Type B pancreatic cell (in vitro differentiated cells): ENCODE measurements at regions not wholly inside any gene's neighbourhood (a gene's known extent, or its start where the extent isn't known, plus 50 kb on each side); places are given as distances from the start of the nearest gene placed in this dataset.

Source experiments
- DNase-seq: peaks from one replicate; pipeline ENCODE4 v3.0.0; 2021; ENCODE audit warnings: mixed read lengths; ENCODE audit not compliant: unreplicated experiment; ENCODE audit errors: extremely low spot score
- H3K27ac Mint-ChIP-seq: 2 replicates; pipeline ENCODE4 v1.8.0; 2021; ENCODE audit warnings: mild to moderate bottlenecking, mixed read lengths
- H3K27me3 Mint-ChIP-seq: 2 replicates; pipeline ENCODE4 v1.8.0; 2021; ENCODE audit warnings: mixed read lengths
- H3K36me3 Mint-ChIP-seq: 2 replicates; pipeline ENCODE4 v1.8.0; 2021; ENCODE audit warnings: mixed read lengths
- H3K4me1 Mint-ChIP-seq: one replicate; pipeline ENCODE4 v1.8.0; 2021; ENCODE audit warnings: mixed read lengths; ENCODE audit not compliant: unreplicated experiment
- H3K4me3 Mint-ChIP-seq: 2 replicates; pipeline ENCODE4 v1.8.0; 2021; ENCODE audit warnings: mild to moderate bottlenecking, mixed read lengths
- H3K9me3 Mint-ChIP-seq: 2 replicates; pipeline ENCODE4 v1.8.0; 2021; ENCODE audit warnings: mixed read lengths
- TF ChIP-seq, protein P1 (sequence below): fragments of 200-600 bp; sonication (generic); conservative IDR thresholded peaks from 2 replicates; pipeline ENCODE4 v1.5.0; 2021; ENCODE audit warnings: antibody characterized with exemption, mild to moderate bottlenecking

DNA sequence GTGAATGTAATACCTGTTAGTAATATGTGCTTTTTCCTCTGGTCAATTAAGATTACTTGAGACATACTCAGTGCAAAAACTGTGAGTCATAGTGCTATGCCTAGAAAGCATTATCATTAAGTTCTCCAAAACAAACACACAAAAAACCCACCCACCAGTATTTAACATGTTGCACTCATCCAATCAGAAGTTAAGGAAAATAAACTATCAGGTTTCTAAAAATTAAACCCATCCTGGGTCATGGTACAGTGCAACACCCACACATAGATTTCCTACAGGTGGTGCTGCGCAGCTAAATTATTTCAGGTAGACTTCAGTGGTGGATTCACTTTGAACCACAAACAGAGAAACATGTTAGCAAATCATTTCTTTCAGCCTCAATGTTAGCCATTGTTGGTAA is 264.4 kb upstream of the VEPH1 start:
- no peak for DNase-seq
- Mint-ChIP-seq H3K4me3 (no peak overlapping the region), H3K27ac (no peak overlapping the region), H3K36me3 (no peaks in the 10 kb centered on the region), H3K9me3 (no peaks in the 10 kb centered on the region), H3K27me3 (no peaks in the 10 kb centered on the region), H3K4me1 (no peaks in the 10 kb centered on the region)
- TF ChIP-seq, protein P1, sequence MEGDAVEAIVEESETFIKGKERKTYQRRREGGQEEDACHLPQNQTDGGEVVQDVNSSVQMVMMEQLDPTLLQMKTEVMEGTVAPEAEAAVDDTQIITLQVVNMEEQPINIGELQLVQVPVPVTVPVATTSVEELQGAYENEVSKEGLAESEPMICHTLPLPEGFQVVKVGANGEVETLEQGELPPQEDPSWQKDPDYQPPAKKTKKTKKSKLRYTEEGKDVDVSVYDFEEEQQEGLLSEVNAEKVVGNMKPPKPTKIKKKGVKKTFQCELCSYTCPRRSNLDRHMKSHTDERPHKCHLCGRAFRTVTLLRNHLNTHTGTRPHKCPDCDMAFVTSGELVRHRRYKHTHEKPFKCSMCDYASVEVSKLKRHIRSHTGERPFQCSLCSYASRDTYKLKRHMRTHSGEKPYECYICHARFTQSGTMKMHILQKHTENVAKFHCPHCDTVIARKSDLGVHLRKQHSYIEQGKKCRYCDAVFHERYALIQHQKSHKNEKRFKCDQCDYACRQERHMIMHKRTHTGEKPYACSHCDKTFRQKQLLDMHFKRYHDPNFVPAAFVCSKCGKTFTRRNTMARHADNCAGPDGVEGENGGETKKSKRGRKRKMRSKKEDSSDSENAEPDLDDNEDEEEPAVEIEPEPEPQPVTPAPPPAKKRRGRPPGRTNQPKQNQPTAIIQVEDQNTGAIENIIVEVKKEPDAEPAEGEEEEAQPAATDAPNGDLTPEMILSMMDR = no peak

DNA sequence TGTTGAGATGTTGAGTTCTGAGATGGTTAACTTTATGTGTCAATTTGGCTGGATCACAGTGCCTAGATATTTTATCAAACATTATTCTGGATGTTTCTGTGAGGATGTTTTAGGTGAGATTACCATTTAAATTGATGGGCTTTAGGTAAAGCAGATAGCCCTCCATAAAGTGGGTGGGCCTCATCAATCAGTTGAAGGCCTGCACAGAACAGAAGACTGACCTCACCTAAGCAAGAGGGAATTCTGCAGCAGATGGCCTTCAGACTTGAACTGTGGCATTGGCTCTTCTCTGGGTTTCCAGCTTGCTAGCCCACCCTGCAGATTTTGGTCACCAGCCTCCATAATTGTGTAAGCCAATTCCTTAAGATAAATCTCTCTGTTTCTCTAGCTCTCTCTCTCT is 260.4 kb upstream of the VEPH1 start:
- H3K4me1 Mint-ChIP-seq = peaks cover 9% of the 10 kb centered on the region
- H3K36me3 Mint-ChIP-seq = no peaks in the 10 kb centered on the region

DNA sequence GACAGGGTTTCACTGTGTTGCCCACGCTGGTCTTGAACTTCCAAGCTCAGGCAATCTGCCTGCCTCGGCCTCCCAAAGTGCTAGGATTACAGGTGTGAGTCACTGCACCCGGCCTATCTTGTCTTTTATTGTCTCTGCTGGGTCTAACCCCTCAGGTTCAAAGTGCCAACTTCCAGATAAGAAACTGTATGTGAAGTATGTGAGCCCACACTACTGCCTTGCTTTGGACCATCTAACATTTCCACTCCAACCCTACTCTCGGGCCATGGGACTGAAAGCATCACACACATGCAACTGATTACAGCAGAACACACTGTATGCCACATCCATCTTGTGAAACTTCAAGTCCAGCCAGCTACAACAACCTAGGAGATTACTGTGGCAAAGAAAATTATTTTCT is 256.1 kb upstream of the VEPH1 start:
- Mint-ChIP-seq H3K36me3 (no peaks in the 10 kb centered on the region), H3K4me3 (no peak overlapping the region), H3K27me3 (peaks cover 4% of the 10 kb centered on the region), H3K9me3 (no peaks in the 10 kb centered on the region), H3K4me1 (peaks cover 21% of the 10 kb centered on the region), H3K27ac (no peak overlapping the region)
- DNase-seq = no peak
- TF ChIP-seq, protein P1 = no peak

More for the DNA sequence above, 260.4 kb upstream of the VEPH1 start:
- Mint-ChIP-seq H3K27me3 (no peaks in the 10 kb centered on the region), H3K9me3 (no peaks in the 10 kb centered on the region), H3K27ac (no peak overlapping the region), H3K4me3 (no peak overlapping the region)
- TF ChIP-seq, protein P1 = no peak
- DNase-seq = no peak

DNA sequence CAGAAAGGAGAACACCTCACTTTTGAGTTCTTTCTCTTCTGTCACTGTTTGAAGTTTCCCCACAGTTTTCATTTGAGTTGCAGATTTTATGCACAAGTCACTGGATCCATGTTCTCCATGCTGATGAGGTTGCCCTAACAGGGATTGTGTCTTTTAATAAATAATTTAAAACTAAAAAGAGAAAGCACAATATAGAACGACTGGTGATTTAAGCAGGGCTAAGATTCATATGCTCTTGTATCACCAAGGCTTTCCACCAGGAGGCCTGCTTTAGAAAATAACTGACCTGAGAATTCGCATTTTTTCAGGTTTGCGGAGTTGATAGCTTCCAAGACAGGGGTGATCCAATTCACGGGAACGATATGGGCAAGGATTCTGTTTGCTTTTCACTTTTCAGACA is 252.0 kb upstream of the VEPH1 start:
- TF ChIP-seq, protein P1 = peak; percentile 58
- H3K36me3 Mint-ChIP-seq = no peaks in the 10 kb centered on the region
- no peak for DNase-seq
- no peaks in the 10 kb centered on the region for H3K9me3 Mint-ChIP-seq
- H3K4me3 Mint-ChIP-seq = no peak overlapping the region
- H3K27me3 Mint-ChIP-seq = peaks cover 4% of the 10 kb centered on the region
- no peak overlapping the region for H3K27ac Mint-ChIP-seq
- peaks cover 36% of the 10 kb centered on the region for H3K4me1 Mint-ChIP-seq

DNA sequence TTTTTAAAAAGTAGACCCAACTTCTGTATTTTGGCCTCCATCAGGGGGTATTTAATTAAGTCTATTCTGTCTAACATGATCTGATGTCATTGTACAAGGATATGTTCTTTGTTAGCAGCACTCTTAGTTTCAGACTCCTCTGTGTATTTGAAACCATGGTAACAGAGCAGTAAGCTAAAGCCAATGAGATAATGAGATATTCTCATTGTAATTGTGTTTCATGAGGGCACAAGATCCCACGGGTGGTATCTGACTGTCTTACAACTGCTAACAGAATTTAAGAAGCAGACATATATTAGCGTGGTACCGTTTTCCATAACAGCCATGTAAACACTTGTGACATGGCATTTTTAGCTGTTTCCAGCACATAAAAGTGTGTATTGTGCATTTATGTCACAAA is 251.2 kb upstream of the VEPH1 start:
- Mint-ChIP-seq H3K4me3 (no peak overlapping the region), H3K4me1 (peaks cover 30% of the 10 kb centered on the region), H3K9me3 (no peaks in the 10 kb centered on the region), H3K27me3 (peaks cover 4% of the 10 kb centered on the region), H3K36me3 (no peaks in the 10 kb centered on the region), H3K27ac (no peak overlapping the region)
- TF ChIP-seq, protein P1 = no peak
- DNase-seq = no peak

DNA sequence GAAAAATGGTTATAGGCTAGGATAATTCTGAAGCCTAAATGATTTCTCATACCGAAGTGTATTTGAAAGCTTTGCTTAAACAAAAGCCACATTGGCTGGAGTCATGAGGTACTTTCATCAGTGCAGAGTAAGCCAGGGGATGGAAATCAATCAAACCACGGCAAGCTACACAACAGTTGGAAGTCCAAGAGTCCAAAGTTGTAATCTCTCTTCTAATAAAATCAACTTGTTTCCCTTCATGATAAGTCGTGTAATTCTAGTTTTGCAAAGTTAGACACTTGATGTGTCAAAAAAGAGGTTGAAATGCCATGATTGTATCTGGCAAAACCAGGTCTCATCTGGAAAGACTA is 250.5 kb upstream of the VEPH1 start:
- Mint-ChIP-seq H3K4me1 (peaks cover 27% of the 10 kb centered on the region), H3K27ac (no peak overlapping the region), H3K9me3 (no peaks in the 10 kb centered on the region), H3K27me3 (peaks cover 4% of the 10 kb centered on the region), H3K36me3 (no peaks in the 10 kb centered on the region), H3K4me3 (no peak overlapping the region)
- DNase-seq = no peak
- TF ChIP-seq, protein P1 = no peak
